ENCODE measurements at regions not wholly inside any gene's neighbourhood (a gene's known extent, or its start where the extent isn't known, plus 50 kb on each side); places are given as distances from the start of the nearest gene placed in this dataset.

- TF ChIP-seq, protein P1, sequence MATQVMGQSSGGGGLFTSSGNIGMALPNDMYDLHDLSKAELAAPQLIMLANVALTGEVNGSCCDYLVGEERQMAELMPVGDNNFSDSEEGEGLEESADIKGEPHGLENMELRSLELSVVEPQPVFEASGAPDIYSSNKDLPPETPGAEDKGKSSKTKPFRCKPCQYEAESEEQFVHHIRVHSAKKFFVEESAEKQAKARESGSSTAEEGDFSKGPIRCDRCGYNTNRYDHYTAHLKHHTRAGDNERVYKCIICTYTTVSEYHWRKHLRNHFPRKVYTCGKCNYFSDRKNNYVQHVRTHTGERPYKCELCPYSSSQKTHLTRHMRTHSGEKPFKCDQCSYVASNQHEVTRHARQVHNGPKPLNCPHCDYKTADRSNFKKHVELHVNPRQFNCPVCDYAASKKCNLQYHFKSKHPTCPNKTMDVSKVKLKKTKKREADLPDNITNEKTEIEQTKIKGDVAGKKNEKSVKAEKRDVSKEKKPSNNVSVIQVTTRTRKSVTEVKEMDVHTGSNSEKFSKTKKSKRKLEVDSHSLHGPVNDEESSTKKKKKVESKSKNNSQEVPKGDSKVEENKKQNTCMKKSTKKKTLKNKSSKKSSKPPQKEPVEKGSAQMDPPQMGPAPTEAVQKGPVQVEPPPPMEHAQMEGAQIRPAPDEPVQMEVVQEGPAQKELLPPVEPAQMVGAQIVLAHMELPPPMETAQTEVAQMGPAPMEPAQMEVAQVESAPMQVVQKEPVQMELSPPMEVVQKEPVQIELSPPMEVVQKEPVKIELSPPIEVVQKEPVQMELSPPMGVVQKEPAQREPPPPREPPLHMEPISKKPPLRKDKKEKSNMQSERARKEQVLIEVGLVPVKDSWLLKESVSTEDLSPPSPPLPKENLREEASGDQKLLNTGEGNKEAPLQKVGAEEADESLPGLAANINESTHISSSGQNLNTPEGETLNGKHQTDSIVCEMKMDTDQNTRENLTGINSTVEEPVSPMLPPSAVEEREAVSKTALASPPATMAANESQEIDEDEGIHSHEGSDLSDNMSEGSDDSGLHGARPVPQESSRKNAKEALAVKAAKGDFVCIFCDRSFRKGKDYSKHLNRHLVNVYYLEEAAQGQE (IDR thresholded peaks at IDR 0.05; ENCODE audit: unreplicated experiment): no peak
- no peak for TF ChIP-seq EZH2phosphoT487 (IDR thresholded peaks at IDR 0.05; ENCODE audit: unreplicated experiment)
- no peak for TF ChIP-seq NANOG (IDR thresholded peaks at IDR 0.05; ENCODE audit: borderline replicate concordance)
- TF ChIP-seq EZH2 (IDR thresholded peaks at IDR 0.05; ENCODE audit: low read depth, unreplicated experiment): no peak
- TF ChIP-seq JUNB (IDR thresholded peaks at IDR 0.05; ENCODE audit: unreplicated experiment): no peak
- TF ChIP-seq STAT1 (IDR thresholded peaks at IDR 0.05; ENCODE audit: unreplicated experiment): no peak
- no peak for TF ChIP-seq ETS1 (IDR thresholded peaks at IDR 0.05)
- TF ChIP-seq CREB1 (CRISPR knock-in tag; IDR thresholded peaks at IDR 0.05; ENCODE audit: low read depth): no peak
- TF ChIP-seq, protein P2, sequence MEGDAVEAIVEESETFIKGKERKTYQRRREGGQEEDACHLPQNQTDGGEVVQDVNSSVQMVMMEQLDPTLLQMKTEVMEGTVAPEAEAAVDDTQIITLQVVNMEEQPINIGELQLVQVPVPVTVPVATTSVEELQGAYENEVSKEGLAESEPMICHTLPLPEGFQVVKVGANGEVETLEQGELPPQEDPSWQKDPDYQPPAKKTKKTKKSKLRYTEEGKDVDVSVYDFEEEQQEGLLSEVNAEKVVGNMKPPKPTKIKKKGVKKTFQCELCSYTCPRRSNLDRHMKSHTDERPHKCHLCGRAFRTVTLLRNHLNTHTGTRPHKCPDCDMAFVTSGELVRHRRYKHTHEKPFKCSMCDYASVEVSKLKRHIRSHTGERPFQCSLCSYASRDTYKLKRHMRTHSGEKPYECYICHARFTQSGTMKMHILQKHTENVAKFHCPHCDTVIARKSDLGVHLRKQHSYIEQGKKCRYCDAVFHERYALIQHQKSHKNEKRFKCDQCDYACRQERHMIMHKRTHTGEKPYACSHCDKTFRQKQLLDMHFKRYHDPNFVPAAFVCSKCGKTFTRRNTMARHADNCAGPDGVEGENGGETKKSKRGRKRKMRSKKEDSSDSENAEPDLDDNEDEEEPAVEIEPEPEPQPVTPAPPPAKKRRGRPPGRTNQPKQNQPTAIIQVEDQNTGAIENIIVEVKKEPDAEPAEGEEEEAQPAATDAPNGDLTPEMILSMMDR (conservative IDR thresholded peaks at IDR 0.05; ENCODE audit: low read depth in 2 of 2): no peak
- no peak for TF ChIP-seq POLR2AphosphoS5 (IDR thresholded peaks at IDR 0.05; ENCODE audit: low read depth)
Observed at GRCh38 chr7:13041368-13041988, 354.0 kb downstream of the ARL4A start (continued).

- no peaks in the 10 kb centered on the region for H4K20me1 ChIP-seq (replicated peaks; ENCODE audit: insufficient read depth)
- Mint-ChIP-seq H3K4me3 (no peak overlapping the region), H3K4me1 (peaks cover 3% of the 10 kb centered on the region; the same call in 2 of the 3 replicates), H3K36me3 (ENCODE audit: low read depth) (no peaks in the 10 kb centered on the region; the same call in 2 of the 3 replicates), H3K27me3 (ENCODE audit: insufficient read depth, low read depth, poor library complexity) (no peaks in the 10 kb centered on the region), H3K27ac (no peak overlapping the region), H3K9me3 (no peaks in the 10 kb centered on the region)
- H3K27ac ChIP-seq (ENCODE audit: low read depth): no peak overlapping the region
- H2AFZ ChIP-seq: peak overlapping the region; percentile 56
- no peaks in the 10 kb centered on the region for H3F3A ChIP-seq (replicated peaks; ENCODE audit: low read depth)
- no peak overlapping the region for H3K4me2 ChIP-seq
- no peaks in the 10 kb centered on the region for H3K4me1 ChIP-seq (ENCODE audit: insufficient read depth)
- H3K36me3 ChIP-seq (ENCODE audit: insufficient read depth): no peaks in the 10 kb centered on the region
- no peaks in the 10 kb centered on the region for H3K27me3 ChIP-seq (ENCODE audit: insufficient read depth)
- no peak overlapping the region for H3K4me3 ChIP-seq
- H3K9me2 ChIP-seq (ENCODE audit: insufficient read depth): no peaks in the 10 kb centered on the region
- no peak for DNase-seq (ENCODE audit: low spot score)
- H3K79me2 ChIP-seq (replicated peaks; ENCODE audit: insufficient read depth): no peaks in the 10 kb centered on the region
- no peak for ATAC-seq
- no peak for TF ChIP-seq EZH2phosphoT487 (IDR thresholded peaks at IDR 0.05; ENCODE audit: unreplicated experiment)
- TF ChIP-seq ZNF114 (CRISPR knock-in tag; IDR thresholded peaks at IDR 0.05): no peak
- TF ChIP-seq ZNF331 (CRISPR knock-in tag; IDR thresholded peaks at IDR 0.05; ENCODE audit: low read depth): no peak
- TF ChIP-seq NANOG (IDR thresholded peaks at IDR 0.05; ENCODE audit: borderline replicate concordance): no peak
- no peak for TF ChIP-seq EZH2 (IDR thresholded peaks at IDR 0.05; ENCODE audit: low read depth, unreplicated experiment)
Observed at GRCh38 chr7:13042605-13043236, 355.3 kb downstream of the ARL4A start.

Measured in GM23338 (cell line).